ENCODE measurements at regions not wholly inside any gene's neighbourhood (a gene's known extent, or its start where the extent isn't known, plus 50 kb on each side); places are given as distances from the start of the nearest gene placed in this dataset.

DNA sequence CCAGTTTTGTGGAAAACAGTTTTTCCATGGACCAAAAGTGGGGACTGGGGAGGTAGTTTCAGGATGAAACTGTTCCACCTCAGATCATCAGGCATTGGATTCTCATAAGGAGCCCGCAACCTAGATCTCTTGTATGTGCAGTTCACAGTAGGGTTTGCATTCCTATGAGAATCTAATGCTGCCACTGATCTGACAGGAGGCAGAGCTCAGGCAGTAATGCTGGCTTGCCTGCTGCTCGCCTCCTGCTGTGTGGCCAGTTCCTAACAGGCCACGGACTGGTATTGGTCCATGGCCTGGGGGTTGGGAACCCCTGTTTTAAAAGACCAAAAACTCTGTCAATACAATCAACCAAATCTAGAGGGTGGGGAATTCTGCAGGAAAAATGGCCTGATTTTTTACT, 100.0 kb upstream of the EOLA2 start:
- TF ChIP-seq, protein P1, sequence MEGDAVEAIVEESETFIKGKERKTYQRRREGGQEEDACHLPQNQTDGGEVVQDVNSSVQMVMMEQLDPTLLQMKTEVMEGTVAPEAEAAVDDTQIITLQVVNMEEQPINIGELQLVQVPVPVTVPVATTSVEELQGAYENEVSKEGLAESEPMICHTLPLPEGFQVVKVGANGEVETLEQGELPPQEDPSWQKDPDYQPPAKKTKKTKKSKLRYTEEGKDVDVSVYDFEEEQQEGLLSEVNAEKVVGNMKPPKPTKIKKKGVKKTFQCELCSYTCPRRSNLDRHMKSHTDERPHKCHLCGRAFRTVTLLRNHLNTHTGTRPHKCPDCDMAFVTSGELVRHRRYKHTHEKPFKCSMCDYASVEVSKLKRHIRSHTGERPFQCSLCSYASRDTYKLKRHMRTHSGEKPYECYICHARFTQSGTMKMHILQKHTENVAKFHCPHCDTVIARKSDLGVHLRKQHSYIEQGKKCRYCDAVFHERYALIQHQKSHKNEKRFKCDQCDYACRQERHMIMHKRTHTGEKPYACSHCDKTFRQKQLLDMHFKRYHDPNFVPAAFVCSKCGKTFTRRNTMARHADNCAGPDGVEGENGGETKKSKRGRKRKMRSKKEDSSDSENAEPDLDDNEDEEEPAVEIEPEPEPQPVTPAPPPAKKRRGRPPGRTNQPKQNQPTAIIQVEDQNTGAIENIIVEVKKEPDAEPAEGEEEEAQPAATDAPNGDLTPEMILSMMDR (IDR thresholded peaks at IDR 0.05; ENCODE audit: low read depth, low read length) = no peak
- no peak for TF ChIP-seq POLR2A (IDR thresholded peaks at IDR 0.05; ENCODE audit: extremely low read depth, insufficient read length)
